Activated T-cell treated with anti-CD3 and anti-CD28 coated beads, Interleukin-2, amount 50 U/mL, for 4 hours (primary cell): ENCODE measurements at regions not wholly inside any gene's neighbourhood (a gene's known extent, or its start where the extent isn't known, plus 50 kb on each side); places are given as distances from the start of the nearest gene placed in this dataset.
"Not testable (repeated sequence)": the region's sequence is repeated elsewhere in the genome, so short reads cannot be mapped to it uniquely, and the experiment has no call there.

Experiments
- ATAC-seq, 2 donors: fragments of 200-7000 bp; cut with Tn5 transposase; one replicate each; pipeline ENCODE4 v1.10.0; 2021
- DNase-seq: peaks from one replicate; pipeline ENCODE4 v3.0.0-alpha.2; 2020
- H3K27me3 Mint-ChIP-seq: one replicate; pipeline ENCODE4 v1.8.0; 2021; ENCODE audit warnings: low read depth, mixed read lengths
- H3K36me3 Mint-ChIP-seq: one replicate; pipeline ENCODE4 v1.8.0; 2022; ENCODE audit warnings: mixed read lengths; ENCODE audit not compliant: insufficient read depth
- H3K4me1 Mint-ChIP-seq: one replicate; pipeline ENCODE4 v1.8.0; 2021; ENCODE audit warnings: low read depth, mixed read lengths
- H3K4me3 Mint-ChIP-seq: one replicate; pipeline ENCODE4 v1.8.0; 2021; ENCODE audit warnings: mild to moderate bottlenecking, moderate library complexity, mixed read lengths
- H3K9me3 Mint-ChIP-seq: one replicate; pipeline ENCODE4 v1.8.0; 2021; ENCODE audit warnings: mixed read lengths

DNA sequence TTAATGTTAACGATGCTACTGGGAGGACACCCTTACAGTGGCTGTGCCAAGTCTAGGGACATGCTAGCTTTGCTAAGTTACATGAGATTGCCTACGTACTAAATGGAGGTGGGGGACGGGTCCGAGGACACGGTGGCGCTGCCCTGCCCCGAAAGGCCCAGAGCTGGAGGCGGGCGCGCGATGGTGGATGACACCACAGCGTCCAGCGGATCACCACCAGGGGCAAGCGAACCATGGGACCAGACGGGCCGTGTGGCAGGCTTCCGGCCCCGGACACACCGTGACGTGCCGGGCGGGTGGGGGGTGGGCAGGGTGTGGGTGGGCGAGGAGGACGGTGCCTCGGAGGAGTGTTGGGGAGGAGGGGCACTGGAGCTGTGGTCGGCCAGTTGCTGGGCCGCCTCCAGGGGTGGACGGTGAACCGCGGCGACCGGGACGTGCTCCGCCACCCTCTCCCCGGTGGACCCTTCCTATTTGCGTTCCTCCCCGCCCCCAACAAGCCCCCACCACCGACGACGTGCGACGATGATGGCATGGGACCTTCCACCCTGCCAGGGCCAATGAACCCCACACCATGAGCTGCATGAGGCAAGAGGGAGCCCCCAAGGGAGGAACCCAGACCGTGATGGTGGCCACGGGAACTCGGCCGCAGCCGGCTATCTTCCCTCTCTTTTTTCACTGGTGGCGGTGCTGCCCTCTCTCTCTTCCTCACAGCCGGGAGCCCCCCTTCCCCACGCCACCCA is 773.3 kb upstream of the DEFB115 start:
- Mint-ChIP-seq H3K4me1 (no peaks in the 10 kb centered on the region), H3K36me3 (no peaks in the 10 kb centered on the region), H3K9me3 (peaks cover 30% of the 10 kb centered on the region), H3K27me3 (peaks cover 4% of the 10 kb centered on the region), H3K4me3 (no peak overlapping the region)
- DNase-seq (no peak), ATAC-seq (no peak)

DNA sequence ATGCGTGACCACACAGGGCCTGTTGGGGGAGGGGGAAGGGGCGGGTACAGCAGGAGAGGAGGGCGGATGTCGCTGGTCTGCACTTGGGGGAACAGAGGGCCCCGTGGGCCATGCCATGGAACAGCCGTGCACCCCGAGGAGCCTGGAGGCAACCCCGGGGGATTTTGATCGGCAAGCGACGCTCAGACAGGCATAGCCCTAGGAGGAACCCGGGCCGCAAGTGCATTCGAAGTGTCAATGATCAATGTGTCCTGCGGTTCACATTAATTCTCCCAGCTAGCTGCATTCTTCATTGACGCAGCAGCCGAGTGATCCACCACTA is 772.8 kb upstream of the DEFB115 start:
- Mint-ChIP-seq H3K36me3 (no peaks in the 10 kb centered on the region), H3K9me3 (peaks cover 30% of the 10 kb centered on the region), H3K27me3 (peaks cover 4% of the 10 kb centered on the region), H3K4me3 (no peak overlapping the region), H3K4me1 (no peaks in the 10 kb centered on the region)
- ATAC-seq (no peak), DNase-seq (no peak)

DNA sequence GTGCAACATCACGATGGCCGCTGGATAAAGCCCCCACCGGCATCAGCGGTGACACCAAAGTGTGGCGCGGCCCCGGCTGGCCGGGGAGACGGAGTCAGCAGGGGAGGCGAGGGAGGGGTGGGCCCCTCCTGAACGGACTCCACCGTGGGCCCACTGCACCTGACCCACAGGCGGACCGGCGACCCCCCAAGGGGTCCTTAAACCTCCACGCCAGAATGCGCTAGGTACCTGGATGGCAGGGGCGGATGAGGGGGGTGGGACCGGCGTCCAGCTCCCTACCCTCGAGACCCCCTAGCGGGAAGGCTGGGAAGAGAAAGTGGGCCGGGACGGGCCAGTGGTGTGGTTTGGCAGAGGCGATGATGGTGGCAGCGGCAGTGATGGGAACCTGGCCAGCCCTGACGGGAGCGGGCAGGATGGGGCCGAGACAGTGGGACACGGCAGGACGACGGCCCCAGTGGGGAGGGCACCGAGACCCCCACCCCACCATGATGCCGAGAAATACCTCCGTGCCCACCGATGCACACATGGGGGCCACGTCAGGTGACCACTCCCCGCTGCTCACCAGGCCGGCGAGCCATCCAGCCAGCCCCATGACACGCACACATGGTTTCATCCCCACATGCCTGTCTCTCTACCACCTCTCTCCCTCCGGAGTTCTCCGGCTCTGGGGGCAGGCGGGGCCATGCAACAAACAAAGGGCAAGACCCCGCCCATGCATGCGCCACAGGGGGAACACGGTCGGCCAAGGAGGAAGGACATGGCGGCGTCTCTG is 771.9 kb upstream of the DEFB115 start:
- ATAC-seq (no peak), DNase-seq (no peak)
- Mint-ChIP-seq H3K4me1 (no peaks in the 10 kb centered on the region), H3K27me3 (peaks cover 4% of the 10 kb centered on the region), H3K4me3 (no peak overlapping the region), H3K36me3 (no peaks in the 10 kb centered on the region), H3K9me3 (peaks cover 27% of the 10 kb centered on the region)

DNA sequence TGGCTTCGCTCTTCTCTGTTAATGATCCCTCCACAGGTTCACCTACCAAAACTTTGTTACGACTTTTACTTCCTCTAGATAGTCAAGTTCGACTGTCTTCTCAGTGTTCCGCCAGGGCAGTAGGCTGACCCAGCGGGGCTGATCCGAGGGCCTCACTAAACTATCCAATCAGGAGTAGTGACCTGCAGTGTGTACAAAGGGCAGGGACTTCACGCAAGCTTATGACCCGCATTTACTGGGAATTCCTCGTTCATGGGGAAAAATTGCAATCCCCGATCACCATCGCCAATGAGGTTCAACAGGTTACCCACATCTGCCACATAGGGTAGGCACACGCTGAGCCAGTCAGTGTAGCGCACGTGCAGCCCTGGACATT is 771.4 kb upstream of the DEFB115 start:
- Mint-ChIP-seq H3K36me3 (no peaks in the 10 kb centered on the region), H3K4me3 (no peak overlapping the region), H3K27me3 (peaks cover 4% of the 10 kb centered on the region), H3K9me3 (peaks cover 29% of the 10 kb centered on the region), H3K4me1 (no peaks in the 10 kb centered on the region)
- no peak for DNase-seq
- ATAC-seq = no peak

DNA sequence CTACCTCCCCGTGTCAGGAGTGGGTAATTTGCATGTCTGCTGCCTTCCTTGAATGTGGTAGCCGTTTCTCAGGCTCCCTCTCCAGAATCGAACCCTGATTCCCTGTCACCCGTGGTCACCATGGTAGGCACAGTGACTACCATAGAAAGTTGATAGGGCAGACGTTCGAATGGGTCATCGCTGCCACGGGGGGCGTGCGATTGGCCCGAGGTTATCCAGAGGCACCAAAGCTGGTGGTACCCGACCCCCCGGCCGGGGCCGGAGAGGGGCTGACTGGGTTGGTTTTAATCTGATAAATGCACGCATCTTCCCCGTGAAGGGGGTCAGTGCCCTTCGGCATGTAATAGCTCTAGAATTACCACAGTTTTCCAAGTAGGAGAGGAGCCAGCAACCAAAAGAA is 770.0 kb upstream of the DEFB115 start:
- not testable (repeated sequence) for H3K36me3 Mint-ChIP-seq, H3K4me1 Mint-ChIP-seq, DNase-seq, H3K27me3 Mint-ChIP-seq, H3K4me3 Mint-ChIP-seq, ATAC-seq
- peaks cover 23% of the 10 kb centered on the region for H3K9me3 Mint-ChIP-seq

DNA sequence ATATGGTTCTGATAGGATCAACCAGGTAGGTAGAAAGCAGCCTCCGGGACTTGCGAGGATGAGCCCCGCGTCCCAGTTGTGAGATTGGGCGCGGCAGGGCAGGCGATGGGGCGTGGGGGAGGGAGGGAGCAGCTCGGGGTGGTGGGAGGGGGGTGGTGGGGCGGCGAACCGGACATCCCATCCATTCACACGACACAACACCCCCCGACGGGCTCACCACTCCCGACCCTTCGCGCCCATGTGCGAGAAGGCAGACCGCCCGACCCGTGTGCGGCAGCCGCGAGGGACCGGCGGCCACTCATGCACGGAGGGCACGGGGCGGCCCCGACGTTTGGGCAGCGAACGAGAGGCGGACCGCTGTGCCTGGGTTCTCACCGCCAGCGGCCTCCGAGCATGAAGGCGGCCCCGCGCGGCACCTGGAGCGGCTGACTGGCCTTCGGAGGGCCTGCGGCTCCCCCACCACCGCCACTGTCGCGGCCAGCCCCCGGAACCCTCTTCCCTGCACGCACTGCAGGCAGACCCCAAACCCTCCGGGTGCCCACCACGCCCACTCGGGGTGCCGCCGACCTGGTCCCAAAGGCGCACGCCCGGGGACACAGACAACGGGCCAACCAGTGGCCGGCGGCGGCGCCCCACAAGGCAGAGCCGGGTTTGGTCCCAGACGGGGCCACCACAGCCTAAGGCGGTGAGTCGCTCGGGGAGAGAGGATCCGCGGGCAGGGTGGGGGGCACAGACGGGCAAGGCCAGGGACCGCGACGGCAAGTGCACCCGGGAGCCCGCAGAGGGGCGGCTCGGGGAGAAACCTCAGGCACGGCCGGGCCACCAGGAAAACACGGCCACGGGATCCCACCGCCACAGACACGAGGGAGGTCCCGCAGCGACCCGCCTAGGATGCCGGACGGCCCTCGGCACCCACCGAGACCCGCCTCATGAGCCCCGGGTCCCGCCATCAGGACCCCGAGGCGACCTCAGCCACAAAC is 769.2 kb upstream of the DEFB115 start:
- H3K4me3 Mint-ChIP-seq = no peak overlapping the region
- H3K27me3 Mint-ChIP-seq = peaks cover 4% of the 10 kb centered on the region
- H3K4me1 Mint-ChIP-seq = no peaks in the 10 kb centered on the region

DNA sequence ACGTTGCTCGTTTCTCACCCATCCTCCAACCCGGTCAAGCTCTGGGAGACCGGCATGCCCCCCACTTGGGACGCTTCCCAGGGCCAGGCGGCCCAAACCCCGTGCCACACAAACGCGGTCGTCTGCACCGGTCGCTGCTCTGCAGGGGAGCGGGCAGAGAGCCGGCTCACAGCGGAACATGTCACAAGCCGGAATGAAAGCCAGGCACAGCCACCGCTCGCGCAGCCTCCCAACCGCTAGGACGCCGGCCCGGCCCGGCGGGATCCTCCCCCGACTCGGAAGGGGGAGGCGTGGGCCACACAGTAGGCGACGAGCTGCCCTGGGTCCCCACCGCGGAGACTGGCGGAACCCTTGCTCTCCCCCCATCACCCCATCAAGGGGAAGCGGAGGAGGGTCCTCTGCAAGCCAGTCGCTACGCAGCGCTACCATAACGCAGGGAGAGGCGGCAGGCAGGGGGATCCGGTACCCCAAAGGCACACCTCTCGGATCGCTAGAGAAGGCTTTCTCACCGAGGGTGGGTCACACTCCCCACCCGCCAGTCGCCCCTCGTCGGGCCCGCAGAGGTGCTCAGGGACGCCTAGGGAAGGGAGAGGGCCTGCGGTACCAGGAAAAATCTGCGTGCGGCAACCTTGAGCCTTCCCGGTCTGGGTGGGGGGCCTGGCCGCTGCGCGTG is 768.4 kb upstream of the DEFB115 start:
- ATAC-seq (no peak), DNase-seq (no peak)
- H3K27me3 Mint-ChIP-seq = peaks cover 4% of the 10 kb centered on the region
- H3K9me3 Mint-ChIP-seq = peaks cover 18% of the 10 kb centered on the region
- H3K4me3 Mint-ChIP-seq = no peak overlapping the region
- H3K36me3 Mint-ChIP-seq = no peaks in the 10 kb centered on the region
- H3K4me1 Mint-ChIP-seq = no peaks in the 10 kb centered on the region

More for the DNA sequence above, 769.2 kb upstream of the DEFB115 start:
- ATAC-seq (no peak), DNase-seq (no peak)
- Mint-ChIP-seq H3K9me3 (peaks cover 23% of the 10 kb centered on the region), H3K36me3 (no peaks in the 10 kb centered on the region)

DNA sequence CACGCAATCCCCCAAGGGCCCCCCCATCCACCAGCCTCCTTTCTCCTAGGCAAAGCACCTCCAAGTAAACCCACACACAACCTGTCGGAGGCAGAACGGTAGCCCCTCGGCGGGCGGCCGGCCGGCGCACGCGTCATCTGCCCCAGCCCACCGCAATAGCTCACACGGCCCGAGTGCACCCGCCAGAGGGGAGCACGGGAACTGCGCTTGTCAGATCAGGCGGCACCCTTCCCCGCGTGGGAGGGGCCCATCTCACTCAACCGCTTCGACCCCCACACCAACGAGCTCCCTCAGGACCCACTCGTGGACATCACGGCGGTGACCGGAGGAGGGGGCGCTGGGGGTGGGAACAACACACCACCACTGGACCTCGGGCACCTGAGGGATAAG is 767.9 kb upstream of the DEFB115 start:
- no peak for DNase-seq
- no peaks in the 10 kb centered on the region for H3K36me3 Mint-ChIP-seq
- peaks cover 4% of the 10 kb centered on the region for H3K27me3 Mint-ChIP-seq
- peaks cover 18% of the 10 kb centered on the region for H3K9me3 Mint-ChIP-seq
- no peak for ATAC-seq
- H3K4me1 Mint-ChIP-seq = no peaks in the 10 kb centered on the region
- no peak overlapping the region for H3K4me3 Mint-ChIP-seq

DNA sequence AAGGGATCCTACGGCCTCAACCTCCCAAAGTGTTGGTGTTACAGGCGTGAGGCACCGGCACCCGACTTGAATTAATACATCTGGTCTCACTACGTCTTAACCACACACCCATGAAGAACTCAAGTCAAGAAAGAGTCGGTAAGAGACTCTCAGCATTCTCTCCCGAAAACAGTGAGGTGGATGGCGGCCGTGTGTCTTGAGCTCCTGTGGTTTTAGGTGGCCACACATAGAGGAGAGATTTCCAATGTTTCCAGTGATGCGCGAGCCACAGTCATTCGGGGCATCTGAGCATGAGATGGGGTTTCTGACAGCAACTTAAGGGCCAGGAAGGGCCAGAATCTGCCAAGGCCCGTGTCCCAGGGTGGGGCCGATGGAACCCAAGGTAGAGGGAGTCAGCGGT is 766.4 kb upstream of the DEFB115 start:
- no peaks in the 10 kb centered on the region for H3K4me1 Mint-ChIP-seq
- DNase-seq (no peak), ATAC-seq (no peak)
- H3K36me3 Mint-ChIP-seq = no peaks in the 10 kb centered on the region
- peaks cover 4% of the 10 kb centered on the region for H3K27me3 Mint-ChIP-seq
- H3K4me3 Mint-ChIP-seq = no peak overlapping the region
- peaks cover 15% of the 10 kb centered on the region for H3K9me3 Mint-ChIP-seq

DNA sequence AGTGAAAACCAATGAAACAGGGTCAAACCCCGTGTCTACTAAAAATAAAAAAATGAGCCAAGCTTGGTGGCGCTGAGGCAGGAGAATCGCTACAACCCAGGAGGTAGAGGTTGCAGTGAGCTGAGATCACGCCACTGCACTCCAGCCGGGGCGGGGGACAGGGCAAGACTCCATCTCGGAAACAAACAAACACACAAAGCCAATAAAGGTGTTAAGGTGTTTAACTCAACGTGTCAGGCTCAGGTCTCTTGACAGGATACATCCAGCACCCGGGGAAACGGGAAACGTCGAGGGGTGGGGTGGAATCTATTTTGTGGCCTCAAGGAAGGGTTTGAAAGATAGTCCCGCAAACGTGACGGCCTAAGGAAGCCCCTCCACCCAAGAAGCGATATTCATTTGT is 760.8 kb upstream of the DEFB115 start:
- H3K4me3 Mint-ChIP-seq, H3K27me3 Mint-ChIP-seq, H3K9me3 Mint-ChIP-seq, DNase-seq, H3K36me3 Mint-ChIP-seq, ATAC-seq, H3K4me1 Mint-ChIP-seq: not testable (repeated sequence)

DNA sequence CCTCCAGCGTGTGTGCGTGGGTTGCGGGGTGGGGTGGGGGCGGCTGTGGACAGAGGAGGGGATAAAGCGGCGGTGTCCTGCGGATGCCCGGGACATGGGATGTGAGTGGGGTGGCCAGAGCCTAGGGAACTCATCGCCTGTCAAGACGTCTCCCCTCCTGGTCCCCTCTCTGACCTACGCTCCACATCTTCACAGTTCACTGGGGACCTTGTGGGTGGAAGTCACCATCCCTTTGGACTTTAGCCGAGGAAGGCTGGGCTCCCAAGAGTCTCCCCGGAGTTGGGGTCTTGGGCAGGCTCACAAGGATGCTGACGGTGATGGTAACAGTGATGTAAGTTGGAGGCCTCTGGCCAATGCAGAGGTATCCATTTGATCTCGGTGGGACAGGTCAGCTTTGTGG is 760.3 kb upstream of the DEFB115 start:
- not testable (repeated sequence) for H3K4me1 Mint-ChIP-seq, H3K27me3 Mint-ChIP-seq, H3K4me3 Mint-ChIP-seq, H3K36me3 Mint-ChIP-seq, H3K9me3 Mint-ChIP-seq, DNase-seq, ATAC-seq

DNA sequence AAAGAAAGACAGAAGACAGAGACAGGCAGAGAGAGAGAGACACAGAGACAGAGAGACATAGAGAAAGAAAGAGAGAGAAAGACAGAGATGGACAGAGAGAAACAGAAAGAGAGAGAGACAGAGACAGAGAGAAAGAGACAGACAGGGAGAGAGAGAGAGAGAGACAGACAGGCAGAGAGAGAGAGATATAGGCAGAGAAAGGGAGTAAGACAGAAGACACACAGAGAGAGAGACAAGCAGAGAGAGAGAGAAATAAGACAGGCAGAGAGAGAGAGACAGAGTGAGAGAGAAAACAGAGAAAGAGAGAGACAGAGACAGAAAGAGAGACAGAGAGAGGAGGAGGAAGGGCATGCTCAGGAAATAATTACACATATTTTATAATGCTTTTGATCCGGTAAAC is 758.3 kb upstream of the DEFB115 start:
- Mint-ChIP-seq H3K27me3 (no peaks in the 10 kb centered on the region), H3K4me3 (no peak overlapping the region), H3K36me3 (no peaks in the 10 kb centered on the region), H3K9me3 (no peaks in the 10 kb centered on the region), H3K4me1 (no peaks in the 10 kb centered on the region)
- ATAC-seq = no peak
- no peak for DNase-seq

DNA sequence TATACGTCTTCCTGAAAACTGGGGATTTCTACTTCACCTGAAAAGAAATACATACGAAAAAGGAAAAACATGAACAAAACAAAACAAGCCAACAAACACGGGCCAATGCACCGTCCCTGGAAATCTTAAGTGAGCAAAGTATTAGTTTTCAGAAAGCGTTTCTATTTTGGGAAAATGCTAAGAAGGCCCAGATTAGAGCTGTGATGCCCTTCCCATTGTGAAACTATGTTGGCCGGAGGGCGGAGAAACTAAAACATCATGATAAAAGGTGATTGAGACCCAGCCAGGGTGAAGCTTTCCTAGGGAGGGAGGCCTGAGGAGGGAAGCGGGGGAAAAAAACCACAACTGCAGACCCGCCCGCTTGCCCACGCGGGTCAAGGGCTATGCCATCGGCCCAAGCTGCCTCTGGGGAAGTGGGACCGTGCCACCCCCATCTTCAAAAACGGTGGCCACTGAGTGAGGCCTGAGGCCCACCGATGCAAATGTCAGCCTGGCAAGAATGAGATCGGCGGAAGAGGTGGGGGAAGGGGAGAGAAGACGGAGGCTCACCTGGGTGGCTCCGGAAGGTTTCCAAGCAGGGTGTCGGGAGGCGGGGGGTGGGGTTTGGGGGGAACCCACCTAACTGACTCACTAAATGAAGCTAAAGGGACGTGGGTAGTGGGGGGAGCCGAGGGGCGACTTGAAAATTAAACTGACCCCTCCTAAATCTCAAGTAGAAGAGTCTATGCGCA is 757.6 kb upstream of the DEFB115 start:
- not testable (repeated sequence) for DNase-seq, H3K27me3 Mint-ChIP-seq, ATAC-seq, H3K36me3 Mint-ChIP-seq, H3K9me3 Mint-ChIP-seq, H3K4me3 Mint-ChIP-seq, H3K4me1 Mint-ChIP-seq

DNA sequence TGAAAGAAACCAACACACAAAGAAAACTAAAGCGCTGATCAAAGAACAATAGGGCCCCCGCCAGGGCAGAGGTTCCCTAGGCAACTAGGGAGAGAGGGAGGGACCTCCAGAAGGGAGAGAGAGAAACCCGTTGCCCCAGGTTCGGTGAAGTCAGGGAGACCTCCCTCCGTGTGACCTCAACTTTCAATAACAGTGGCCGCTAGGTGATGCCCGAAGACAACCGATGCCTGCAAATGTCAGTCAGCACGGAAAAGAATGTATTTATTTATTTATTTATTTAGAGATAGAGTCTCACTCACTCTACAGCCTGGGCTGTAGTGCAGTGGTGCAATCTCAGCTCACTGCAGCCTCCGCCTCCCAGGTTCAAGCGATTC is 757.0 kb upstream of the DEFB115 start:
- not testable (repeated sequence) for ATAC-seq, H3K4me3 Mint-ChIP-seq, H3K27me3 Mint-ChIP-seq, H3K9me3 Mint-ChIP-seq, H3K36me3 Mint-ChIP-seq, DNase-seq, H3K4me1 Mint-ChIP-seq
